A549 (cell line): ENCODE measurements at regions not wholly inside any gene's neighbourhood (a gene's known extent, or its start where the extent isn't known, plus 50 kb on each side); places are given as distances from the start of the nearest gene placed in this dataset.

Experiments
- EP300 ChIP-seq, 2 experiments: fragments of >200 bp; sonication (Bioruptor Twin); formaldehyde crosslinking; IDR thresholded peaks; 2 replicates in 1 of 2; 3 replicates in 1 of 2; pipeline ENCODE4 v1.6.1; 2016 to 2017
- KDM5A ChIP-seq: fragments of 200-600 bp; sonication (generic); IDR thresholded peaks from 2 replicates; pipeline ENCODE4 v1.6.1; 2016; ENCODE audit warnings: antibody characterized with exemption, mild to moderate bottlenecking
- POLR2A ChIP-seq: IDR thresholded peaks from 2 replicates; pipeline ENCODE4 v1.6.1; 2012; ENCODE audit warnings: mild to moderate bottlenecking, low read length
- RAD21 ChIP-seq, 2 experiments: fragments of >200 bp in 1 of 2; sonication (Bioruptor Twin) in 1 of 2; formaldehyde crosslinking in 1 of 2; IDR thresholded peaks in 1 of 2; conservative IDR thresholded peaks in 1 of 2; 2 replicates in 1 of 2; 3 replicates in 1 of 2; pipeline ENCODE4 v1.6.1; 2012 to 2018; ENCODE audit warnings: inconsistent platforms in 1 of 2
- SMC3 ChIP-seq: fragments of >200 bp; sonication (Bioruptor Twin); formaldehyde crosslinking; IDR thresholded peaks from 3 replicates; pipeline ENCODE4 v1.6.1; 2018; ENCODE audit warnings: inconsistent platforms
- SREBF2 ChIP-seq: fragments of 450-650 bp; IDR thresholded peaks from 2 replicates; pipeline ENCODE4 v1.6.1; 2014; ENCODE audit warnings: mild to moderate bottlenecking, moderate library complexity
- ZFP36 ChIP-seq: fragments of 450-650 bp; IDR thresholded peaks from 2 replicates; pipeline ENCODE4 v1.6.1; 2014; ENCODE audit warnings: borderline replicate concordance; ENCODE audit not compliant: partially characterized antibody
- ZSCAN20 ChIP-seq: fragments of 250-450 bp; sonication (Bioruptor Pico); IDR thresholded peaks from 2 replicates; pipeline ENCODE4 v1.8.0; 2022; ENCODE audit warnings: mild to moderate bottlenecking, moderate library complexity
- TF ChIP-seq, protein P1 (sequence below): fragments of >200 bp; sonication (Bioruptor Twin); formaldehyde crosslinking; IDR thresholded peaks from 3 replicates; pipeline ENCODE4 v1.6.1; 2016
- TF ChIP-seq, protein P2 (sequence below): fragments of >200 bp; sonication (Bioruptor Twin); formaldehyde crosslinking; IDR thresholded peaks from 3 replicates; pipeline ENCODE4 v1.5.1; 2016
- TF ChIP-seq, protein P3 (sequence below): IDR thresholded peaks from 2 replicates; pipeline ENCODE4 v1.6.1; 2012

DNA sequence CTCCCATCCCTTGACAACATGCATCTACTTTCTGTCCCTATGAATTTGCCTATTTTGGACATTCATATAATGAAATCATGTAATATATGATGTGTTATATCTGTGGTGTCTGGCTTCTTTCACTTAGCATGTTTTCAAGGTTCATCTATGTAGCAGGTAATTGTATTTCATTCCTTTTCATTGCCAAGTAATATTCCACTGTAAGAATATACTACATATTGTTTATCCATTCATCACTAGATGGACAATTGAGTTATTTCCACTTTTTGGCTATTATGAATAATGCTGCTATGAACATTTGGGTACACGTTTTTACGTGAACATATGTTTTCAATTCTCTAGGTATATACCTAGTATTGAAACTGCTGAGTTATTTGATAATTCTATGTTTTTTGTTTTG, 238.2 kb downstream of the PTEN start:
- TF ChIP-seq SREBF2 (no peak), POLR2A (no peak), RAD21 (conservative IDR thresholded peaks at IDR 0.05 in 1 of 2, IDR thresholded peaks at IDR 0.05 in 1 of 2) (no peak), ZSCAN20 (CRISPR knock-in tag) (no peak), KDM5A (no peak), SMC3 (no peak), ZFP36 (no peak), EP300 (IDR thresholded peaks at IDR 0.05) (no peak)
- TF ChIP-seq, protein P1, sequence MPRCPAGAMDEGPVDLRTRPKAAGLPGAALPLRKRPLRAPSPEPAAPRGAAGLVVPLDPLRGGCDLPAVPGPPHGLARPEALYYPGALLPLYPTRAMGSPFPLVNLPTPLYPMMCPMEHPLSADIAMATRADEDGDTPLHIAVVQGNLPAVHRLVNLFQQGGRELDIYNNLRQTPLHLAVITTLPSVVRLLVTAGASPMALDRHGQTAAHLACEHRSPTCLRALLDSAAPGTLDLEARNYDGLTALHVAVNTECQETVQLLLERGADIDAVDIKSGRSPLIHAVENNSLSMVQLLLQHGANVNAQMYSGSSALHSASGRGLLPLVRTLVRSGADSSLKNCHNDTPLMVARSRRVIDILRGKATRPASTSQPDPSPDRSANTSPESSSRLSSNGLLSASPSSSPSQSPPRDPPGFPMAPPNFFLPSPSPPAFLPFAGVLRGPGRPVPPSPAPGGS: no peak
- TF ChIP-seq, protein P2, sequence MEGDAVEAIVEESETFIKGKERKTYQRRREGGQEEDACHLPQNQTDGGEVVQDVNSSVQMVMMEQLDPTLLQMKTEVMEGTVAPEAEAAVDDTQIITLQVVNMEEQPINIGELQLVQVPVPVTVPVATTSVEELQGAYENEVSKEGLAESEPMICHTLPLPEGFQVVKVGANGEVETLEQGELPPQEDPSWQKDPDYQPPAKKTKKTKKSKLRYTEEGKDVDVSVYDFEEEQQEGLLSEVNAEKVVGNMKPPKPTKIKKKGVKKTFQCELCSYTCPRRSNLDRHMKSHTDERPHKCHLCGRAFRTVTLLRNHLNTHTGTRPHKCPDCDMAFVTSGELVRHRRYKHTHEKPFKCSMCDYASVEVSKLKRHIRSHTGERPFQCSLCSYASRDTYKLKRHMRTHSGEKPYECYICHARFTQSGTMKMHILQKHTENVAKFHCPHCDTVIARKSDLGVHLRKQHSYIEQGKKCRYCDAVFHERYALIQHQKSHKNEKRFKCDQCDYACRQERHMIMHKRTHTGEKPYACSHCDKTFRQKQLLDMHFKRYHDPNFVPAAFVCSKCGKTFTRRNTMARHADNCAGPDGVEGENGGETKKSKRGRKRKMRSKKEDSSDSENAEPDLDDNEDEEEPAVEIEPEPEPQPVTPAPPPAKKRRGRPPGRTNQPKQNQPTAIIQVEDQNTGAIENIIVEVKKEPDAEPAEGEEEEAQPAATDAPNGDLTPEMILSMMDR: no peak
- TF ChIP-seq, protein P3, sequence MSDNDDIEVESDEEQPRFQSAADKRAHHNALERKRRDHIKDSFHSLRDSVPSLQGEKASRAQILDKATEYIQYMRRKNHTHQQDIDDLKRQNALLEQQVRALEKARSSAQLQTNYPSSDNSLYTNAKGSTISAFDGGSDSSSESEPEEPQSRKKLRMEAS: no peak
